Astrocyte of the spinal cord (primary cell): ENCODE measurements at regions not wholly inside any gene's neighbourhood (a gene's known extent, or its start where the extent isn't known, plus 50 kb on each side); places are given as distances from the start of the nearest gene placed in this dataset.

Experiments
- DNase-seq: peaks from one replicate; pipeline ENCODE4 v3.0.0; 2011; ENCODE audit warnings: low read depth, low spot score
- H3K4me3 ChIP-seq: 2 replicates; pipeline ENCODE4 v1.5.1; 2011; ENCODE audit warnings: low read depth, mild to moderate bottlenecking, low read length, moderate library complexity
- in situ Hi-C: cut with HindIII; loops from 2 replicates; pipeline ENCODE4 v1.10.0; 2017; ENCODE audit warnings: low sequenced_read_pairs
- TF ChIP-seq, protein P1 (sequence below): IDR thresholded peaks from 2 replicates; pipeline ENCODE4 v1.5.1; 2012; ENCODE audit warnings: low read depth, mild to moderate bottlenecking, low read length, inconsistent platforms

DNA sequence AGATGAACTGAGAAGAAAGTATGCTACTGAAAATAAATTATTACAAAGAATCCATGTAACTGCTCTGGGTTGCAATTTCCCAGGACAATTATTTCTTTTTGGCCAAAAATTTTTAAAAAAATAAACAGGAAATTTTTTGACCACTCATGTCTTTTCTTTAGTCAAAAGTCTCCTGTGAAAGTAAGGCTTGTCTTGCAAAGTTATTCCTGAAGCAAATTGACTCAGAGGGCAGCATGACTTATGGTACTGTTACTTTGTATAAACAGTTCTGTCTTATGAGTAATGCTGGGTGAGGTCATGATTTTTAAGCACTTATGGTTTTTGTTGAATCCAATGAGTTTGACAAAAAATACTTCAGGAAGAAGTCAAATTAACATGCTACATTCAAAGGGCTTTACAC lies 292.8 kb upstream of the ARSJ start:
- TF ChIP-seq, protein P1, sequence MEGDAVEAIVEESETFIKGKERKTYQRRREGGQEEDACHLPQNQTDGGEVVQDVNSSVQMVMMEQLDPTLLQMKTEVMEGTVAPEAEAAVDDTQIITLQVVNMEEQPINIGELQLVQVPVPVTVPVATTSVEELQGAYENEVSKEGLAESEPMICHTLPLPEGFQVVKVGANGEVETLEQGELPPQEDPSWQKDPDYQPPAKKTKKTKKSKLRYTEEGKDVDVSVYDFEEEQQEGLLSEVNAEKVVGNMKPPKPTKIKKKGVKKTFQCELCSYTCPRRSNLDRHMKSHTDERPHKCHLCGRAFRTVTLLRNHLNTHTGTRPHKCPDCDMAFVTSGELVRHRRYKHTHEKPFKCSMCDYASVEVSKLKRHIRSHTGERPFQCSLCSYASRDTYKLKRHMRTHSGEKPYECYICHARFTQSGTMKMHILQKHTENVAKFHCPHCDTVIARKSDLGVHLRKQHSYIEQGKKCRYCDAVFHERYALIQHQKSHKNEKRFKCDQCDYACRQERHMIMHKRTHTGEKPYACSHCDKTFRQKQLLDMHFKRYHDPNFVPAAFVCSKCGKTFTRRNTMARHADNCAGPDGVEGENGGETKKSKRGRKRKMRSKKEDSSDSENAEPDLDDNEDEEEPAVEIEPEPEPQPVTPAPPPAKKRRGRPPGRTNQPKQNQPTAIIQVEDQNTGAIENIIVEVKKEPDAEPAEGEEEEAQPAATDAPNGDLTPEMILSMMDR: no peak
- peak; percentile 97 for DNase-seq
- H3K4me3 ChIP-seq: no peak overlapping the region
- in situ Hi-C loops: no loop called here

GRCh38 chr4:114273238-114273637 lies 293.8 kb upstream of the ARSJ start:
- in situ Hi-C loops: no loop called here
- TF ChIP-seq, protein P1: no peak
- H3K4me3 ChIP-seq: no peak overlapping the region
- no peak for DNase-seq

DNA sequence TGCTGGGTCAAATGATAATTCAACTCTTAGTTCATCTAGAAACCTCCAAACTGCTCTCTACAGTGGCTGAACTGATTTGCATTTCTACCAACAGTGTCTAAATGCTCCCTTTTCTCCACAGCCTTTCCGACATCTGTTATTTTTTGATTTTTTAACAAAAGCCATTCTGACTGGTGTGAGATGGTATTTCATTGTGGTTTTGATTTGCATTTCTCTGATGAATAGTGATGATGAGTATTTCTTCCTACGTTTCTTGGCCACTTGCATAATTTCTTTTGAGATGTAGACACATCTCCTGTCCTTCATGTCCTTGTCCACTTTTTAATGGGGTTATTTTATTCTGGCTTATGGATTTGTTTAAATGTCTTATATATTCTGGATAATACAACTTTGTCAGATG lies 298.2 kb upstream of the ARSJ start:
- in situ Hi-C loops: no loop called here
- peak; percentile 68 for DNase-seq
- H3K4me3 ChIP-seq: no peak overlapping the region
- TF ChIP-seq, protein P1: no peak

DNA sequence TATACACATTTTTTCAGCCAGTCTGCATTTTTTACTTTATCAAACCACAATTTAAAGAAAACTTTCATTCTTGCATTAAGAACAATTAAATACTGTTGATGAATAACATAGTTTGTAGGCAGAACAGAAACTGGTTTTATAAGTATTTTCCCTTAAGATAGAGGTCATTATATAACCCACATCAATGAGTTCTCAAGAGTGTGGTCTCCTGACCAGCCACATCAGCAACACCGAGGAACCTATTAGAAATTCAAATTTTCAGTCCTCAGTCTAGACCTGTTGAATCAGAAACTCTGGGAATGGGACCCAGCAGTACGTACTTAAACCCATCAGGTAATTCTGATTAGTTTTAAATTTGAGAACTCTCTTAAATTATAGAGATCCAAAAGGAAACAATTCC lies 299.6 kb upstream of the ARSJ start:
- peak; percentile 39 for DNase-seq
- no peak overlapping the region for H3K4me3 ChIP-seq
- in situ Hi-C loops: no loop called here
- TF ChIP-seq, protein P1: no peak

DNA sequence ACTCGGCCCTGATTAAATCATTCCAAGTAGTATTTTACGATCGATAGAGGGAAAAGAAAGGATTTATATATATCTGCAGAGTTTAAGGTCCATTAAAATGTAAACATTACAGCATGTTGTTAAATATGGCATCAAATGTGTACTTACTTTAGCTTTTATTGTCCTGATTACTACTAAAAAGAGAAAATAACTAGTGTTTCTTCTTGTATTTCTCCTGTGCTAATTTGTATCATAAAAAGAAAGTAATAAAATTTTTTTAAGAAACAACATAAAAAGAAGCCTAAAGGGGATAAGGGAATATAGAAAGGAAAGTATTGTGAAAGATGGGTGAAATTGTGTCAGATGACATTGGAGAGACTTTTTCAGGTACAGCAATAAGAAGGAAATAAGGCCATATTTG lies 300.3 kb upstream of the ARSJ start:
- TF ChIP-seq, protein P1: no peak
- in situ Hi-C loops: no loop called here
- no peak for DNase-seq
- no peak overlapping the region for H3K4me3 ChIP-seq

DNA sequence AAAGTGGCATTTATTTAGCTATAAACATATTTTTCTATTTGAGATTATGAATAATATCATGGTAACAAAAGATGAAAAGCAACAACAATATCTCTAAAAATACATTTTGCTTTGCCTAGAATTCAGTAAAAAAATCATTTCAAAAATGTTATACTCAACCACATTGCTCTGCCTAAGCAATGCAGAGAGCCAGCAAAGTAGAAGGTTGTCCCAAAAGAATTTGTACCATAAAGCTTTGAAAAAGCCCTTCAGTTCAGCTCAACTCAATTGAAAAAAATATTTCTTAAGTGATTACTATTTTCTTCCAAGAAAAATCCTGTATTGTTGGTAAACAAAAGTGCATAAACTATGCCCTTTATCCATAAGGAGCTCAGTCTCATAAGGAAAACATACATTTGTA lies 301.2 kb upstream of the ARSJ start:
- DNase-seq: no peak
- no peak overlapping the region for H3K4me3 ChIP-seq
- TF ChIP-seq, protein P1: no peak
- in situ Hi-C loops: no loop called here
